ENCODE measurements at regions not wholly inside any gene's neighbourhood (a gene's known extent, or its start where the extent isn't known, plus 50 kb on each side); places are given as distances from the start of the nearest gene placed in this dataset.

- FAIRE-seq (no peak), DNase-seq (ENCODE audit: low read depth) (no peak)
- Histone ChIP-seq H3K4me3 (ENCODE audit: insufficient read depth, low read depth, low read length) (no peak overlapping the region), H3K9ac (ENCODE audit: low read length) (no peak overlapping the region), H2AFZ (ENCODE audit: low read depth, low read length) (no peak overlapping the region), H3K27me3 (ENCODE audit: insufficient read depth, low read length) (no peaks in the 10 kb centered on the region), H3K27ac (ENCODE audit: low read depth, low read length) (no peak overlapping the region), H3K4me2 (ENCODE audit: low read length) (no peak overlapping the region), H4K20me1 (ENCODE audit: insufficient read depth, low read length) (no peaks in the 10 kb centered on the region), H3K79me2 (ENCODE audit: insufficient read depth, low read length) (no peaks in the 10 kb centered on the region), H3K36me3 (ENCODE audit: insufficient read depth, low read length) (no peaks in the 10 kb centered on the region), H3K9me3 (ENCODE audit: insufficient read depth, low read depth, low read length) (peaks cover 4% of the 10 kb centered on the region), H3K4me1 (ENCODE audit: insufficient read depth, low read length) (no peaks in the 10 kb centered on the region)
- Mint-ChIP-seq H3K27me3 (ENCODE audit: low read depth, unreplicated experiment) (no peaks in the 10 kb centered on the region), H3K4me3 (ENCODE audit: unreplicated experiment) (no peak overlapping the region), H3K9me3 (ENCODE audit: unreplicated experiment) (no peaks in the 10 kb centered on the region), H3K4me1 (ENCODE audit: low read depth, unreplicated experiment) (no peaks in the 10 kb centered on the region), H3K27ac (ENCODE audit: unreplicated experiment) (no peak overlapping the region), H3K36me3 (ENCODE audit: low read depth, unreplicated experiment) (no peaks in the 10 kb centered on the region)
- no peak for TF ChIP-seq EZH2 (IDR thresholded peaks at IDR 0.05; ENCODE audit: insufficient read depth, low read length)
- TF ChIP-seq, protein P1, sequence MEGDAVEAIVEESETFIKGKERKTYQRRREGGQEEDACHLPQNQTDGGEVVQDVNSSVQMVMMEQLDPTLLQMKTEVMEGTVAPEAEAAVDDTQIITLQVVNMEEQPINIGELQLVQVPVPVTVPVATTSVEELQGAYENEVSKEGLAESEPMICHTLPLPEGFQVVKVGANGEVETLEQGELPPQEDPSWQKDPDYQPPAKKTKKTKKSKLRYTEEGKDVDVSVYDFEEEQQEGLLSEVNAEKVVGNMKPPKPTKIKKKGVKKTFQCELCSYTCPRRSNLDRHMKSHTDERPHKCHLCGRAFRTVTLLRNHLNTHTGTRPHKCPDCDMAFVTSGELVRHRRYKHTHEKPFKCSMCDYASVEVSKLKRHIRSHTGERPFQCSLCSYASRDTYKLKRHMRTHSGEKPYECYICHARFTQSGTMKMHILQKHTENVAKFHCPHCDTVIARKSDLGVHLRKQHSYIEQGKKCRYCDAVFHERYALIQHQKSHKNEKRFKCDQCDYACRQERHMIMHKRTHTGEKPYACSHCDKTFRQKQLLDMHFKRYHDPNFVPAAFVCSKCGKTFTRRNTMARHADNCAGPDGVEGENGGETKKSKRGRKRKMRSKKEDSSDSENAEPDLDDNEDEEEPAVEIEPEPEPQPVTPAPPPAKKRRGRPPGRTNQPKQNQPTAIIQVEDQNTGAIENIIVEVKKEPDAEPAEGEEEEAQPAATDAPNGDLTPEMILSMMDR (IDR thresholded peaks at IDR 0.05; ENCODE audit: insufficient read depth, low read depth, low read length): no peak
Measured at GRCh38 chr13:62799931-62800436, 1384.3 kb upstream of the PCDH20 start.

DNA sequence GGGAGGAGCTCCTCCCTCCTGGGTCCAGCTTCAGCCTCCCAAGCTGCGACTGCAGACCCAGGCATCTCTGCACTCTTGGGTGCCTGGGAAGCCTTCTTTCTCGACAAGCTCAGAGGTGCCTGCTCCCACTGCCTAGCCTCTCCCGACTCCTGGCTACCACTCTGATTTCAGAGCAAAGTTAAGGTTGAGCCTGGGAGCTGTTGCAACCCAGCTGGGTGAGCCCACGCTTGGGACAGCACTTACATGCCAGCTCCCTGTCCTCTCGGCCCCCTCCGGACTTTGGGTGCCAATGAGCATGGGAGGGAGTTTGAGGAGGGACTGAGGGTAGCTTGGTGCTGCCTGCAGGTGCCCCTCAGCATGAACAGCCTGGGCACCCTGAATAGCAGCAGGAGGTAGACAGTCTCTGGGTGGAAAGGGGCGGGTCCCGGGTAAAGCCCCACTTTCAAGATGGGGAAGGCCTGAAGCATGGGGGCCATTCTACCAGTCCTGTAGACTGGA, 1383.4 kb upstream of the PCDH20 start:
- Mint-ChIP-seq H3K27ac (ENCODE audit: unreplicated experiment) (no peak overlapping the region), H3K36me3 (ENCODE audit: low read depth, unreplicated experiment) (no peaks in the 10 kb centered on the region), H3K4me3 (ENCODE audit: unreplicated experiment) (no peak overlapping the region), H3K27me3 (ENCODE audit: low read depth, unreplicated experiment) (no peaks in the 10 kb centered on the region), H3K4me1 (ENCODE audit: low read depth, unreplicated experiment) (no peaks in the 10 kb centered on the region), H3K9me3 (ENCODE audit: unreplicated experiment) (no peaks in the 10 kb centered on the region)
- Histone ChIP-seq H4K20me1 (ENCODE audit: insufficient read depth, low read length) (no peaks in the 10 kb centered on the region), H3K4me1 (ENCODE audit: insufficient read depth, low read length) (no peaks in the 10 kb centered on the region), H2AFZ (ENCODE audit: low read depth, low read length) (no peak overlapping the region), H3K4me3 (ENCODE audit: insufficient read depth, low read depth, low read length) (no peak overlapping the region), H3K79me2 (ENCODE audit: insufficient read depth, low read length) (no peaks in the 10 kb centered on the region), H3K27me3 (ENCODE audit: insufficient read depth, low read length) (no peaks in the 10 kb centered on the region), H3K9ac (ENCODE audit: low read length) (no peak overlapping the region), H3K27ac (ENCODE audit: low read depth, low read length) (no peak overlapping the region), H3K4me2 (ENCODE audit: low read length) (no peak overlapping the region), H3K9me3 (ENCODE audit: insufficient read depth, low read depth, low read length) (peaks cover 4% of the 10 kb centered on the region), H3K36me3 (ENCODE audit: insufficient read depth, low read length) (no peaks in the 10 kb centered on the region)
- DNase-seq (ENCODE audit: low read depth) (no peak), FAIRE-seq (no peak)
- TF ChIP-seq, protein P1 (IDR thresholded peaks at IDR 0.05; ENCODE audit: insufficient read depth, low read depth, low read length): no peak
- no peak for TF ChIP-seq EZH2 (IDR thresholded peaks at IDR 0.05; ENCODE audit: insufficient read depth, low read length)

DNA sequence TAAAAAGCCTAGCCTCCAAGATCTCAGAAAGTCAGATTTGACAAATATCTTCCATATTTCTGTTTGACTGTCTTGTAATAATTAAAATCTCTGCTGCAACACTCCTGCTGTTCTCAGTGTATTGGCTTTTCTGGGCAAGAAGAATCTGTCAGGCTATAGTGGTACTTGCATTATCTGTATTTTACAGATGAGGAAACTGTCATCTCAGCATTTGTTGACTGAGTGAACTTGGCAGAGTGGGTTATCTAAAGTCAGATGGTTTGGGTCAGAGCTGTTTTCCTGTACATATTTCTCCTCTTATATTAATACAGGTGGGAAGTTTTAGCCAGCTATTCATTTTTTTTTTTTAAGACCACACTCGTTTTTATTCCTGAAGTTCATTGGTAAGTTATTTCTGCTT, 1378.2 kb upstream of the PCDH20 start:
- no peaks in the 10 kb centered on the region for H3K27me3 Mint-ChIP-seq (ENCODE audit: low read depth, unreplicated experiment)
- H3K36me3 Mint-ChIP-seq (ENCODE audit: low read depth, unreplicated experiment): no peaks in the 10 kb centered on the region
- no peaks in the 10 kb centered on the region for H3K79me2 ChIP-seq (ENCODE audit: insufficient read depth, low read length)
- no peak overlapping the region for H3K27ac ChIP-seq (ENCODE audit: low read depth, low read length)
- peaks cover under 1% of the 10 kb centered on the region for H3K9me3 ChIP-seq (ENCODE audit: insufficient read depth, low read depth, low read length)
- no peaks in the 10 kb centered on the region for H4K20me1 ChIP-seq (ENCODE audit: insufficient read depth, low read length)
- FAIRE-seq (no peak), DNase-seq (ENCODE audit: low read depth) (no peak)
- no peaks in the 10 kb centered on the region for H3K36me3 ChIP-seq (ENCODE audit: insufficient read depth, low read length)
- no peak overlapping the region for H2AFZ ChIP-seq (ENCODE audit: low read depth, low read length)
- H3K4me3 ChIP-seq (ENCODE audit: insufficient read depth, low read depth, low read length): no peak overlapping the region
- no peaks in the 10 kb centered on the region for H3K4me1 ChIP-seq (ENCODE audit: insufficient read depth, low read length)
- no peak for TF ChIP-seq EZH2 (IDR thresholded peaks at IDR 0.05; ENCODE audit: insufficient read depth, low read length)
- TF ChIP-seq, protein P1 (IDR thresholded peaks at IDR 0.05; ENCODE audit: insufficient read depth, low read depth, low read length): no peak
- H3K27ac Mint-ChIP-seq (ENCODE audit: unreplicated experiment): no peak overlapping the region
- no peak overlapping the region for H3K4me2 ChIP-seq (ENCODE audit: low read length)
- H3K4me1 Mint-ChIP-seq (ENCODE audit: low read depth, unreplicated experiment): peaks cover 5% of the 10 kb centered on the region
- H3K4me3 Mint-ChIP-seq (ENCODE audit: unreplicated experiment): no peak overlapping the region
- H3K9ac ChIP-seq (ENCODE audit: low read length): no peak overlapping the region
- no peaks in the 10 kb centered on the region for H3K9me3 Mint-ChIP-seq (ENCODE audit: unreplicated experiment)
- no peaks in the 10 kb centered on the region for H3K27me3 ChIP-seq (ENCODE audit: insufficient read depth, low read length)

Data from astrocyte (in vitro differentiated cells and primary cell).